ENCODE measurements at regions not wholly inside any gene's neighbourhood (a gene's known extent, or its start where the extent isn't known, plus 50 kb on each side); places are given as distances from the start of the nearest gene placed in this dataset.

DNA sequence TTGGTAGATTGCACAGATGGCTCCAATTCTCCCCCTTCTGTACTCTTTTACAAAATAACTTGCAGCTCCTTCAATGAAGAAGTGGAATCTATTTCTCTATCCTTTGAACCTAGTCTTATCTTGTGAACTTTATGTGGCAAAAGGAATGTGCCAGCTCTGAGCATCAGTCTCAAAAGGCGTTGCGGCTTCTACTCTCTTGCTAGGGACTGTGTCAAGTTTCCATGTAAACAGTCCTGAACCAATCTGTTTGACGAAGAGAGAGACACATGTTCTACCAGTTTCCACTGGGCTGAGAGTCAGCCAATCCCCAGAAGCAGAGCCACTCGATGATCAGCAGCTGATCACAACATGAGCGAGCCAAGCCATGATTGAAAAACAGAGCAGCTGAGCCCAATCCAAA lies 439.7 kb upstream of the SETBP1 start:
- DNase-seq: no peak

DNA sequence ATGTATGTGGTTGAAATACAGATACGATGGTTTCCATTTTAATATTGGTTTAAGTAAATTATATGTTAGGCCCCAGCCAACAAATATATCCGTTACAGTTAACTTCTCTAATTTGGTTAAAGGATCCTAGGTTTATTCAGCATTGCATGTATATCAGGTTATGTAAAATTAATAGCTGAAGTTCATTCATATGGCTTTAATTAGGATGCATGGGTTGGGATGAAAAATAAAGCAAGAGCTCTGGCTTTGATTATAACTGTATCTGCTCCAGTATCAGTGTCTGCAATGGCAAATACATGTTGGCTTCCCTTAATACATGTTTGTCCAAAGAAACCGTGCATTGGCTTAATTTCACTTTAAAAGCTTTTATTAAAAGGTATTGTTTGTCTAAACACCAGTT lies 435.7 kb upstream of the SETBP1 start:
- DNase-seq: peak; percentile 4

DNA sequence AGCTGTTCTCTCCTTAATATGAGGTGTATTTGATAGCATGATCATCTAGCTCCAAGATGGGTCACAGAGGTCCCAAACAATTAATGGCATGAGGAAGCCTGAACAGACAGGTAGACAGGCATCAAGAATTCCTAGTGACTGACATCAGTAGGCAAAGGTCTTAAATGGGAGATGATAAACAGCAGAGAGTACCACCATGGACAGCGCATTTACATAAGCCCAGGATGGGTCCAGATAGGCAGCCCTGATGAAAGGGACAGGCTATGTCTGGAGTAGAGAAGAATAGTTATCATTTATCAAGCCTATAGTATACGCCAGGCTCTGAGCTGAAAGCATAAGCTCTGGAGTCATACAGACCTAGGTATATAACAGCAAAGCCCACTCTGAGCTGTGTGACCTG lies 434.7 kb upstream of the SETBP1 start:
- DNase-seq: peak; percentile 13

DNA sequence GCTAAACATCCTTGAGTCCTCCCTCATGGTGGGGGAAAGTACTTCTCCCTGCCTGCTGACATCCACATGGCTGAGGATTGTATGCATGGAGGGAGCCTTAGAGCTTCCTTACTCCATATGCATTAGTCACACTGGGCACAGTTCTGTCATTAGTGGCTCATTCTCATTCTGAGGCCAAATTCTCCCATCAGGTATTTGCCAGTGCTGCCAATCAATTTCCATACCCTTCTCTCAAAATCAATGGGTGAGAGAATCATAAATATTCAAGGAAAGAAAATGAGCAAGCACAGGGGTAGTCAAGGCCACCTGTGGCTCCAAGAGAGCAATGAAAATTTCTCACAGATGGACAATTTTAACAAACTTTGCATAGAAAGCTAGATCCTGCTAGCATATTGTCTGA lies 422.6 kb upstream of the SETBP1 start:
- DNase-seq: no peak

DNA sequence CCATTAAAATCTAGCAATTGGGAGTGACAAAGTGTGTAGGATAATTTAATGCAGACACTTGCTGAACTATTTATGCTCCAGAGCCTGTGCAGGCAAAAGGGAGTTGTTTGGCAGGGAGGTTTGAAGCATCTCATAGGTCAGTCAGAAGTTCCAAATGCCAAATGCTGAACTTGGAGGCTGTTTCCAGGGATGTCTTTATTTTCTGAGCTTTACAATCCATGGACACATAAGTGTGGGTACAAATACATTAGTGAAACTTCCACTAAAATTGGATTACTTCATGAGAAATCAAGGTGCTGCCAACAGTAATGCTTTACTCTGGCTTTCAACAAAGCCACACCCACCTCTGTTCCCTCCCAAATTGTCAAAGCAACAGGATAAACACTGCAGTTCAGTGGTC lies 422.1 kb upstream of the SETBP1 start:
- no peak for DNase-seq

DNA sequence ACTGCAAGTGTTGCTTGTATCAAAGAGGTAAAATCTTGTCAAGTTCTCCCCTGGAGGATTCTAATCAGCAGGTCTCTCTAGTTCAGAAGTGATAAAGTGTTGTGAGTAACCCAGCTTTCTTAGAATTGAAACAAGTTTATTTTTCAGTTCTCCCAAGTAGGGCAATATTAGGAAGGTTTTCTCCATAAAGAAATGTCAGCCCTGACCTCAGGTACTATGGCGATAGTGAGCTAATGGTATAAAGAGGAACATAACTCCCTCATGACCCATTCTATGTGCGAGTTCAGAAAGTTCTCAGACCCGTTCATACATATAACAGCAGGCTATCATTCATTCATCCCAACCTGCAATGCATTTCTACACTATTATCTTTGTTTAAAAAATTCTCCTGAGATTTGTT lies 421.1 kb upstream of the SETBP1 start:
- no peak for DNase-seq

DNA sequence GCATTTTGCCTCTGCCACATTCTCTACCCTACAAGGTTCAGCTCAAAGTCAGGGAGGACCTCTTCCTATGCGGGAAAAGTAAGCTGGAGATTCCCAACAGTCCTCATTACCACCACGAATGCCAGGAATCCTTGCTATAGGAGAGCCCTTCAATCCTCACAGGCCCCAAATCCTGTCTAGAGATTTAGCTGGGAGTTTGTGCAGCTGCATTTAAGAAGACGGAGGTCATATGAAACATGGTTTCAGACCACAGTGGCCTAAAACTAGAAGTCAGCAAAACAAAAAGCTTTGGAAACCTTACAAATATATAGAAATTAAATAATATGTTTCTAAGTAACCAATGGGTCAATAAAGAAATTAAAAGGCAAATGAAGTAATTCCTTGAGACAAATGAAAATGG lies 415.3 kb upstream of the SETBP1 start:
- no peak for DNase-seq

DNA sequence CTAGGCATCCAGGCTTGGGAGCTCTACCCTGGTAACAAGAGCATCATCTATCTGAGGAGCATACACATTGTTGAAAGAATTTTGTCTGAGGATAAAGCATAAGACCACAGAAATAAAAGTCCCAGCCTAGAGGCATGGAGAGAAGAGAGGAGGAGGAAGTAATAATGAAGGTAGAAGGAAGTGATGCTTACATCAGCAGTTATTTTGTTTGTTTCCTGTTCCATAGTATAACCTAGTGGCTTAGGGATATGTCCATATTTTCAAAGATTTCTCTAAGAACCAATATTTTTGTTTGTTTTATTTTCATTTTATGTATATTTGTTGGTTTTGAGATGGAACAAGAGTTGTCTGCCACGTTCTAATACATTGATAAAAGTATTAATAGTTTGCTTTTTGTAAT lies 407.4 kb upstream of the SETBP1 start:
- no peak for DNase-seq

DNA sequence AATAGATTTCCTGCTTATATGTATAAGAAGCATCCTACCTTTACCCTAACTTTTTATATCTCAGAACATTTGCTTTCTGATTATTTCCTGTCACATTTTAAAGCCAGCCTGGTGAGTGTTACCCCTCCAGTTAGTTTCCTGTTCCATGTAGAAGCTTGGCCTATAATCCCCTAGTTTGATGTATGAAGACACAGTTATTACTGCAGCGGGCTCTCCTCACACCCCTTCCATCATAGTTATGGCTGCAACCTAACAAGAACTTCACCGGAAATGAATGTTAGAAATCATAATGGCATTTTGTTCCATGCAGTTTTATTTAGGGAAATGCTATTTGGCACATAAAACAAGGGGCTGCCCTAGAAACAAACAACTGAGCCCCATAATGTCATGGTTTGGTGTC lies 400.2 kb upstream of the SETBP1 start:
- DNase-seq: no peak

DNA sequence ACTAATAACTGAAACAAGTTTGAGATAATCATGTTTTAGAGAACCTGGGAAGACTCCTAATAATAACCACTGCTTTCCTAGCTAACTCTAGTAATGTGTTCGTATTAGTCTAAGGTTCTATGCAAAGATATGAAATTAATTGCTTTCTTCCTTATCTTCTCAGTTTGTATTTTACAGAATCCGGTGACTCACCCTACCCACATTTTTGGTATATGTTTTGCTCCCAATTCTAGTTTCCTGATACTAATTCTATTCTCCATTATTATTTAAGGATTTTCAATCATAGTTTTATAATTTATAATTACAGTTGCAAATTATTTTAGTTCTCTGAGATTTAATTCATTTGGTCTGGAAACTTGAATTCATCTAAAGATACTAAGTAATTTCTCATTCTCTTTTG lies 394.6 kb upstream of the SETBP1 start:
- DNase-seq: no peak

DNA sequence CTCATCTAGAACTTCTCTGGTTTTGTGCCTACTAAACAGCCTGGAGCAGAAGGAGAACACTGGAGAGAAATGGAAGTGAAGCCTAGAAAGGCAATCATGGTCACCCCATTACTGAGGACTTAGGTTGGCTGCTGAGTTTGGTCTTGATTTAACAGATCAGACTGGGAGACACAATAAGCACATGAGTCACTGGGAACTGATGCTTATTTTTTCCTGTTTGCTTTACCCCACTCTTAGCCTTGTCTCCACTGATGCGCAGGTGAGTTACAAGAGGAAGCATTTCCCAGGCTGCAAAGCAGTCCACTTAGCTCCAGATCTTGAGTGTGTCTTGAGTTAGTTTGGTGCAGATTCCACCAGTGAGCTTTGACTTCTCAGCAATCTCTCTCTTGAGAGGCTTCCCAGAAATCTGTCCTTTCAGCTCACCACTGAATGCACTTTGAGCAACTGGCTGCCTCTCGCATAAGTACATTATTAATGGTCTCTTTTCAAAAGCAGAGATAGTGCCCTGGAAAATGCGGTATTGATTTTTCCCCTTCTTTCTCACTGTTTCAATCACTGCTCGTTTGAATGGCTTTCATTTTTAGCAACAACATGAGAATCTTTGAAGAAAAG lies 390.2 kb upstream of the SETBP1 start:
- DNase-seq: no peak

DNA sequence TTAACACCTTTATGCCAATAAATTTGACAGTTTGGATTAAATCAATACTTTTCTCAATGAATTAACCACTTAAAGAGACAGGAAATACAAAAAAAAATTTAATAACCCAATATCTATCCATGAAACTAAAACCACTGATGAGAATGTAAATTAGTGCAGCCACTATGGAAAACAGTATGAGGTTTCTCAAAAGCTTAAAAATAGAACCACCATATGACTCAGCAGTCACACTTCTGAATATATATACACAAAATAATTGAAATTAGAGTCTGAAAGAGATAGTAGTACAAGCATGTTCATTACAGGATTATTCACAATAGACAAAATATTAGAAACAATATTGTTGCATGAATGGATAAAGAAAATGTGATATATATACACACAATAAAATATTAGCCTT lies 382.1 kb upstream of the SETBP1 start:
- DNase-seq: no peak

DNA sequence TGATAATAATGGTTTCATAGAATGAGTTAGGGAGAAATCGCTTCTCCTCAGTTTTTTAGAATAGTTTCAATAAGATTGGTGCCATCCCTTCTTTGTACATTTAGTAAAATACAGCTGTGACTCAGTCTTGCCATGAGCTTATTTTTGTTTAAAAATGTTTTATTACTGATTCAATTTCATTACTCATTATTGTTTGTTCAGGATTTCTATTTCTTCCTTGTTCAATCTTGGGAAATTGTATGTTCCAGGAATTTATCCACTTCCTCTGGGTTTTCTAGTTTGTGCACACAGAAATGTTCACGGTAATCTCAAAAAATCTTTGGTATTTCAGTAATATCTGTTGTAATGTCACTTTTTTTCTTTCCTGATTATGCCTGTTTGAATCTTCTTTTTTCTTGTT lies 371.5 kb upstream of the SETBP1 start:
- peak; percentile 86 for DNase-seq

DNA sequence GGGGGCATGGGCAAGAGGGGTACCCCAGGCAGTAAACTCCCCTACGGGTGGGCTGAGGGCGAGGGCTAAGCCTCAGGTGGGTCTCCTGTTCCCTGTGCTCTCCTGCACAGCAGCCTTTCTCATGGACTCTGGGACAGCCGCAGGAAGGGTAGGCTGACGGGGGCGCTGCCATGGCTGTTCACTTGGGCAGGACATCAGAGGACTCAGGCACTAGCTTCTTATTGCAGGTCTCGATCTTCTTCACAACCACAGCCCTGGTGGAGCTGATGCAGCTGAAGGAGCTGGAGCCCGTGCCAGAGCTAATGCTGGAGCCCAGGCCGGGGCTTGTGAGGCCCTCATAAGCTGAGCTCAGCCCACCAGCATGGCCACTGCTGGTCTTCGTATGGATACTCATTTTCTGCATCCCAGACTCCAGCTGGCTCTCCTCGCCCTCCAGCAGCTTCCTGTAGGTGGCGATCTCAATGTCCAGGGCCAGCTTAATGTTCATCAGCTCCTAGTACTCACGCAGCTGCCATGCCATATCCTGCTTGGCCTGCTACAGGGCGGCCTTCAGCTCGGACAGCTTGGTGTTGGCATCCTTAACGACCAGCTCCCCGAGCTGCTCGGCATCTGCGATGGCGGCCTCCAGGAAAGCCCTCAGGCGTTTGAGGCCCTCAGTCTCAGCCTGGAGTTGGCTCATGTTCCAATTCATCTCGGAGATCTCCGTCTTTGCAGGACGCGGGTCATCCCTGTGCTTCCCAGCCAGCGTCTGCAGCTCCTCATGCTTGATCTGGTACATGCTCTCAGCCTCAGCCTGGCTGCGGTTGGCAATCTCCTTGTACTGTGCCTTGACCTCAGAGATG lies 359.8 kb upstream of the SETBP1 start:
- no peak for DNase-seq

DNA sequence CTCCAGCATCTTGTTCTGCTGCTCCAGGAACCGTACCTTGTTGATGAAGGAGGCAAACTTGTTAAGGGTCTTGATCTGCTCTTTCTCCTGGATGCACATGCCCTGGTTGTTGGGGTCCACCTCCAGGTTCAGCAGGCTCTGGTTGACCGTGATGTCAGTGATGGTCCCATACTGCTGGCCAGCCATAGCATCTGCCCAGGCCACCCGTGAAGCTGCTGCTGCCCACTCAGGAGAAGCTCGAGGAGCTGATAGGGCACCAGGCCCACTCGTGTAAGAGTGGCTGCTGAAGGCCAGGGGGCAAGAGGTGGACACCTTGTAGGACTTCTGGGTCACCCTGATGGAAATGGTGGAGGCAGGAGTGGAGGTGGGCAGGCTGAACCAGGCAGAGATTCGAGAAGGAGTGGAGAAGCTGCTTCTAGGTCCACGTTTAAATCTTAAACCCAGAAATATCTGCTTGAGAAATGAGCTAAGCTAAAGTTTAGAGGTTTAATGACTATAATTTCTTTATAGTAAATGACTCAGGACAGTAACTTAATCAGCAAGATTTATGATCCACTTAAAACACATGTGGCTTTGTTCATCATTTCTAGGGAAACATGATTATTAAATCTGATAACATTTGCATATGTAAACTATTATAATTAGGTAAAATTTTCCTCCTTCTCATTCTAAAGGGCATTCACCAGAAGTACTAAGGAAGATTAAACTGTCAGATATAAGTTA lies 358.7 kb upstream of the SETBP1 start:
- no peak for DNase-seq

DNA sequence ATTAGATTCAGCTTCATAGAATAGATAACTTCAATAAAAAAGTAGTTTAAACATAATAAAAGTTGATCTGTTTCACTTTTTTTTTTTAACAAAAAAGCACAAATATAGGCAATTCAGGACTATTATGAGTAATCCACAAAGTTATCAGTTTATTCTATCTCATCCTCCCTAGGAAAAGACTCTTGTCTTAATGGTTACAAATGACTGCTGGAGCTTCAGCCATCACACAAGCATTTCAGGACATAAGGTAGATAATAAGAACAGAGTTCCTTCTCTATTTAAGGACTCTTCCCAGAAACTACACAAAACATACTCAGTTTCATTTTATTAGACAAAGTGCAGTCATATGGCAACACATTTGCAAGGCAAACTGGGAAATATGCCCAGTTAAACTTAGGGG lies 357.6 kb upstream of the SETBP1 start:
- DNase-seq: no peak

DNA sequence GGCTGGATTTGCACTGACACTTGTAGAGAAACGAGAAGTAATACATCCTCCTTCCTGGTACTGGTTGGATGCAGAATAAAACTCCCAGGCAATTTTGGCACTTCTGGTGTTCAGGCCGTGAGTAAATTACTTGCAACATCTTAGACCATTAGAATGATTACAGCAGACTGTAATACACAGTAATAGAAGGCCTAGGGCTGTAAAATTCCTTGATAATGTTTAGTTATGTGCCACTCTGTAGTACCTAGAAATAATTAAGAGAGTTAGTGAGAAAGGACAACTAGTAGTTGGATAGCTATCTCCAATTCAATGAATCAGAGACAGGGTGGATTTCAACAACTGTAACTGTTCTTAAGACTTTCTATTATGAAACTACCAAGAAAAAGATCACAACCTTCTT lies 356.3 kb upstream of the SETBP1 start:
- no peak for DNase-seq

DNA sequence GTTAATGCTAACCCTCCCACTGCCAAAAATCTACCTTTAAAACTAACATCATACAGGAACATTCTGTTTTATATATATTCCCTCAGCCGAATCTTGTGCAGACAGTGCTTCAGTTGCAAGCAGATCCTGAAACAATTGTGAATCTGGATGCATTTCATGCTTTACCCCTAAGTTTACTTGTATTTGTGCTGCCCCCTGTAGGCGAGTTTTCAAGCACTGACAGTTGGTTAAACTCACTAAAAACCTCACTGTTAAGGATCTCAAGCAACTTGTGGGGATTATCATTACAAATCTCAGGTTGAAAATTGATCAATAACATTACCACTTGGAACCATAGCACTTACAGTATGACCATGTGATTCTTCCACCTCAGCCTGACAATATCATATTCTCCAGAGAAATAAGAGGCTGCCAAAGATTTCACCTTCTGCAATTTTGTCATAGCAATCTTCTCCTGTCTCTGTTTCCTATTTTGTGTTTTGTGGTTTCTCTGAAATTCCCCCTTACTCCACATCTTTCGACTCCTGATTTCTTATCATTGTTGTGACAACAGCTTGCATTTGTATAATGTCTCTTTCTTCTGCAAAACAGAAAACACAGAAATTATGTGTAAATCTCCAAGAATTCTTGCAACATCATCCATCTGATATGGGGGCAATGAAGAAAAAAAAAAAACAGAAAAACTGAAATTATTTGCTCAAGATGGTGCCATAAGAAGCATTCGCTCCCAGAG lies 354.6 kb upstream of the SETBP1 start:
- peak; percentile 75 for DNase-seq

DNA sequence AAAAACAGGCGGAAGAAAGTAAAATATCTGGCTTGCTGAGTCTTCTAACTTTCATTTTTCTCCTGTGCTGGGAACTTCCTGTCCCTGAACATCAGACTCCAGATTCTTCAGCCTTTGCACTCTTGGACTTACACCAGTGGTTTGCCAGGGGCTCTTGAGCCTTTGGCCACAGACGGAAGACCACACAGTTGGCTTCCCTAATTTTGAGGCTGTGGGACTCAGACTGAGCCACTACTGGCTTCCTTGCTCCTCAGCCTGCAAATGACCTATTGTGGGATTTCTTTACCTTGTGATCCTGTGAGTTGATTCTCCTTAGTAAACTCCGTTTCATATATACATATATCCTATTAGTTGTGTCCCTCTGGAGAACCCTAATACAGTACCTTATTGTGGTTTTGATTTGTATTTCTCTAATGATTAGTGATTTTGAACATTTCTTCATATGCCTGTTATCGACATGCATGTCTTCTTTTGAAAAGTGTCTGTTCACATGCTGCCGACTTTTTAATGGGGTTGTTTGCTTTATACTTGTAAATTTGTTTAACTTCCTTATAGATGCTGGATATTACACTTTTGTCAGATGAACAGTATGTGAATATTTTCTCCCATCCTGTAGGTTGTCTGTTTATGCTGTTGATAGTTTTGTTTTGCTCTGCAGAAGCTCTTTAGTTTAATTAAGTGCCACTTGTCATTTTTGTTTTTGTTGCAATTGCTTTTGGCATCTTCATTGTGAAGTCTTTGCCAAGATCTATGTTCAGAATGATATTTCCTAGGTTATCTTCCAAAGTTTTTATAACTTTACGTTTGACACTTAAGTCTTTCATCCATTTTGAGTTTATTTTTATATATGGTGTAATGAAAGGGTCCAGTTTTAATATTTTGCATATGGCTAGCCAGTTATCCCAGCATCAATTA lies 348.8 kb upstream of the SETBP1 start:
- no peak for DNase-seq

DNA sequence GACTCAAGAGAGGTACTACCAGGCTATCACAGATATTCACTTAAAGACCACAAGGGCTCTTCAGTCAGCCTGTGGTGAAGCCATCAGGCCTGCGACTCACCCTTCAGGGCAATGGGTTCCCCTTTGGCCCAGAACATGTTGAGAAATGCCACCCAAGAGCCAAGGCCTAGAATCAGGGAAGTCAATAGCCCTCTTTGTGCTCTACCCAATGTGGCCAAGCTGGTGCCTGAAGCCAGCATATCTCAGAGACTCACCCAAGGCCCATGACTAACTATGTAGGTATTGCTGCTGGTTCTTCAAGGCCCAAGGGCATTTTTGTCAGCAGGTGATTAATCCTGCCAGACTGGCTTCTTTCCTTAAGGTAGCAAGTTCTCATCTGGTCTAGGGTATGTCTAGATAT lies 338.9 kb upstream of the SETBP1 start:
- peak; percentile 3 for DNase-seq

DNA sequence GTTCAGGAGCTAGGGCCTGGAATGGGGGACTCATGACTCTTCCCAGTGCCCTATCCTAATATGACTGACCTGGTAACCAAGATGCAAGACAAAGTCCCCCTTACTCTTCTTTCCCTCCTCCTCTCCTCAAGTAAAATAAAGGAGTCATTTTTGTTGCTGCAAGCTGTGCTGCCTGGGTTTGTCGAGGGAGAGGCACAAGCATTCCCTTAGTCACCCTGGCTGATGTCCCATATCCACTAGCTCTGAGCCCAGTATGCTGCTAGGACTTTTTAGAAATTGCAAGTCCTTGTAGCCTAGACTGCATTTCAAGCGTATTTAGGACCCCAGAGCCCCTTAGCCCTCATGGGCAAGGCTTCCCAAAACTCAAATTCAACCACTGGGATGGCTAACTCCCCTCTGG lies 338.5 kb upstream of the SETBP1 start:
- DNase-seq: peak; percentile 24

DNA sequence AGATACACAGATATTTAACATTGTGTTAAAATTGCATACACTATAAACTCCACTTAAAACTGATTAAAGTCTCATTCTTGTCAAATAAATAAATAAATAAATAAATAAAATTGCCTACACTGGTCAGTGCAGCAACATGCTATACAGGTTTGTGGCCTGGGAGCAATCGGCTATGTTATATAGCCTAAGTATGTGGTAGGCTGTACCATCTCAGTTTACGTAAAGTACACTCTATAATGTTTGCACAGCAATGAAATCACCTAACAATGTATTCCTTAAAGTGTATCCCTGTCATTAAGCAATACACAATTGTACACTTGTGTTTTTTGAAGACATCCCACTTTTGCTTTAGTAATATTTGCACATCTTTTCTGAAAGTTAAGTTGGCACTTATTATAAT lies 337.7 kb upstream of the SETBP1 start:
- DNase-seq: no peak
